Thyroid gland (tissue), 4 donors: ENCODE measurements at regions not wholly inside any gene's neighbourhood (a gene's known extent, or its start where the extent isn't known, plus 50 kb on each side); places are given as distances from the start of the nearest gene placed in this dataset.

Experiments used
- DNase-seq, 2 donors: peaks; one replicate each; pipeline ENCODE4 v3.0.0-alpha.2; 2019
- H3K27ac ChIP-seq, 3 donors: fragments of 200-600 bp; sonication (generic); 1 replicate in 2 of 3; 2 replicates in 1 of 3; pipeline ENCODE4 v1.5.1; 2016 to 2019; ENCODE audit warnings: mild to moderate bottlenecking in 1 of 3, moderate library complexity in 1 of 3
- H3K27me3 ChIP-seq: fragments of 200-600 bp; sonication (generic); one replicate; pipeline ENCODE4 v1.5.1; 2019
- H3K36me3 ChIP-seq, 2 donors: fragments of 200-600 bp; sonication (generic); one replicate each; pipeline ENCODE4 v1.5.1; 2016 to 2019
- H3K4me1 ChIP-seq, 2 donors: fragments of 200-600 bp; sonication (generic); one replicate each; pipeline ENCODE4 v1.5.1; 2017 to 2019
- H3K4me3 ChIP-seq, 3 donors: fragments of 200-600 bp; sonication (generic); replicated peaks in 1 of 3; 1 replicate in 2 of 3; 2 replicates in 1 of 3; pipeline ENCODE4 v1.5.1; 2016; ENCODE audit warnings: mild to moderate bottlenecking in 1 of 3
- H3K9me3 ChIP-seq: fragments of 200-600 bp; sonication (generic); one replicate; pipeline ENCODE4 v1.5.1; 2017
- CTCF ChIP-seq, 6 experiments: fragments of 200-600 bp in 3 of 6; fragments of 450-650 bp in 3 of 6; sonication (generic) in 3 of 6; IDR thresholded peaks; one replicate each; pipeline ENCODE4 v1.5.1; 2016 to 2019; ENCODE audit warnings: antibody characterized with exemption in 6 of 6, mild to moderate bottlenecking in 2 of 6, inconsistent platforms in 1 of 6, moderate library complexity in 1 of 6
- POLR2A ChIP-seq, 2 donors: fragments of 450-650 bp; IDR thresholded peaks; one replicate each; pipeline ENCODE4 v1.6.1; 2017; ENCODE audit warnings: antibody characterized with exemption in 2 of 2, mild to moderate bottlenecking in 2 of 2, moderate library complexity in 1 of 2
- WGBS, 2 donors: methylation state at CpG; one replicate each; pipeline ENCODE4 v1.1.5; 2017; 5-methylcytosine and 5-hydroxymethylcytosine counted together
- intact Hi-C: fragments of 100-400 bp; cut with DNase I; formaldehyde crosslinking; loops from one replicate; pipeline ENCODE4 v1.15.1; 2023

DNA sequence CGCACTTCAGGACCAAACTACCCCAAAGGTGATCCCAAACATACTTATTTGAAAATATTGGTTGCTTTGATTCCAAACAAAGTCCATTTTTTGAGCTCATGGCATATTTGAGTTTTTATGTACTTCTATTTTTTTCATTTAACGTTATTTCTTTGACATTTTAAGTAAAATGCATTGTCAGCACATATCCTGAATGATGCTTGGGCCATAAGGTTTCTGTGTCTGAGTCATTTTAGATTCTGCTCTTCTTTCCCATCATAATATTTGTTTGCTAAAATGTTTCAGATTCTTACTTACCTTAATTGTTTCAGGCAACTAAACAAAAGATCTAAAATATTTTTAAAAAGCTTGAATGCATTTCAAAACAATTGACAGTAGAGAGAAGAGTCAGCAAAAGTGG, 998.2 kb downstream of the REEP3 start:
- DNase-seq: no peak
- TF ChIP-seq POLR2A (IDR thresholded peaks at IDR 0.05): no peak
- no peak for TF ChIP-seq CTCF (IDR thresholded peaks at IDR 0.05)
- no peaks in the 10 kb centered on the region for H3K27me3 ChIP-seq
- WGBS, 2 donors: 80 to 81% methylated on average over 2 of the region's 2 CpGs
- H3K36me3 ChIP-seq: no peaks in the 10 kb centered on the region
- H3K4me1 ChIP-seq: no peaks in the 10 kb centered on the region
- H3K9me3 ChIP-seq: no peaks in the 10 kb centered on the region
- H3K27ac ChIP-seq: no peak overlapping the region
- intact Hi-C loops: no loop called here
- H3K4me3 ChIP-seq: no peak overlapping the region

DNA sequence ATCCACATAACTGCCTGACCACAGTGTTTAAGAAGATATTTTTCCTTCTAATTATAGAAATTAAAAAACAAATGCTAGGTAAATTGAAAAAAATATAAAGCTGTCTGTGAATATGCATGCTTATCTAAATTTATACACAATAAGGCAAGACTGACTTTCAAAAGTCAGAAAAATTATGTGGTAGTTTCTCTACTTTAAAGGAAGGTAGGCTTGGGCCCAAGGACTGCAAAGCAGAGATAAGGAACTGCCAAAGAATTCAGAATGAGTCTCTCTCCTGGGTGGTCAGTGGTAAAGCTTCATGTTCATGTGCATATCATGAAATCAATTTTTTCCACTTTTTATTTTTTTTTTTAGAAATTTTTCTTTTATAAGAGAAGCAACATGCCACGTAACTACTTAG, 998.6 kb downstream of the REEP3 start:
- H3K27me3 ChIP-seq: no peaks in the 10 kb centered on the region
- TF ChIP-seq POLR2A (IDR thresholded peaks at IDR 0.05) (no peak), CTCF (IDR thresholded peaks at IDR 0.05) (no peak)
- 83 to 96% methylated on average over 1 of the region's 1 CpG for WGBS, 2 donors
- no peak overlapping the region for H3K4me3 ChIP-seq
- no peak for DNase-seq
- H3K36me3 ChIP-seq: no peaks in the 10 kb centered on the region
- H3K4me1 ChIP-seq: no peaks in the 10 kb centered on the region
- H3K9me3 ChIP-seq: no peaks in the 10 kb centered on the region
- intact Hi-C loops: no loop called here
- H3K27ac ChIP-seq: no peak overlapping the region

GRCh38 chr10:64523065-64523759, 1002.0 kb downstream of the REEP3 start:
- 50 to 64% methylated on average over 4 of the region's 4 CpGs for WGBS, 2 donors
- Histone ChIP-seq H3K9me3 (no peaks in the 10 kb centered on the region), H3K36me3 (no peaks in the 10 kb centered on the region), H3K4me1 (no peaks in the 10 kb centered on the region), H3K27me3 (no peaks in the 10 kb centered on the region), H3K4me3 (no peak overlapping the region), H3K27ac (no peak overlapping the region)
- no peak for DNase-seq
- TF ChIP-seq POLR2A (IDR thresholded peaks at IDR 0.05): no peak
- TF ChIP-seq CTCF (IDR thresholded peaks at IDR 0.05): no peak
- intact Hi-C loops: no loop called here

DNA sequence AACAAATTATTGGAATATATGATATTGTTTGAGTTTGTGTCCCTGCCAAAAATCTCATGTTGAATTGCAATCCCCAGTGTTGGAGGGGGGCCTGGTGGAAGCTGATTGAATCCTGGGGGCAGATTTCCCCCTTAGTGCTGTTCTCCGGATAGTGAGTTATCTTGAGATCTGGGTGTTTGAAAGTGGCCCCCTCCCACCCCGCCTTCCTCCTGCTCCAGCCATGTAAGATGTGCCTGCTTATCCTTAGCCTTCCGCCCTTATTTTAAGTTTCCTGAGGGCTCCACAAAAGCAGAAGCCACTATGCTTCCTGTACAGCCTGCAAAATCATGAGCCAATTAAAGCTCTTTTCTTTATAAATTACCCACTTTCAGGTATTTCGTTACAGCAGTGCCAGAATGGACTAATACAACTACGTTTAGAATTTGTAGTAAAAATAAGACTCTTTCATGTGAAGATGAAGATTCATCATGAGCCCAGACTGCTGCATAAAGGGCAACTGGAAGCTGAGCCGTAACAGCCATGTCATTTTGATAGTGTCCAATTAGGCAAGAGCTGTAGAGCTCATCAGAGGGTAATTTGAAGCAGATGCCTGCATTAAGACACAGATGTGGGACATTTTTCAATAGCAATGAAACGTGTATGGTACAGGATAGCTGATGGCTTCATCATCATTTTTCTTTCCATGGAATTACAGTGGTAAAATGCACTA, 1007.2 kb downstream of the REEP3 start:
- TF ChIP-seq CTCF (IDR thresholded peaks at IDR 0.05) (no peak), POLR2A (IDR thresholded peaks at IDR 0.05) (no peak)
- Histone ChIP-seq H3K36me3 (no peaks in the 10 kb centered on the region), H3K4me3 (no peak overlapping the region), H3K27me3 (no peaks in the 10 kb centered on the region), H3K27ac (no peak overlapping the region), H3K9me3 (no peaks in the 10 kb centered on the region), H3K4me1 (no peaks in the 10 kb centered on the region)
- 75 to 76% methylated on average over 7 of the region's 7 CpGs for WGBS, 2 donors
- intact Hi-C loops: no loop called here
- DNase-seq: no peak

DNA sequence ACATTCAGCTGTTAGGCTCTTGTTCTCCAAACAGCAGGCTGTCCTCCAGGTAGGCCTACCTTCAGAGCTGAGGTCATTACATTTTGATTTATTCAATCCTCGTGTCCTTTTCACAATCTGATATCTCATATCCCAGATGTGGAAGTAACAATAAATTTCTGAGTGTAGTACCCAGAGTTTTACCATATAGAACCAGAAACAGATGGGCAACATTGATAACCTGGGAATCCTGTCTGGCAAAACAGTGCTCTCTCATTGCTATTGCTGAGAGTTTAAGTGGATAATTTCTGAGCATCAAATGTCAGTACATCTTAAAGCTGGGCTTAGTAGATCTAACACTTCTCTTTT, 1007.8 kb downstream of the REEP3 start:
- WGBS, 2 donors: 62 to 70% methylated on average over 1 of the region's 1 CpG
- Histone ChIP-seq H3K9me3 (no peaks in the 10 kb centered on the region), H3K27ac (no peak overlapping the region), H3K36me3 (no peaks in the 10 kb centered on the region), H3K4me1 (no peaks in the 10 kb centered on the region), H3K4me3 (no peak overlapping the region), H3K27me3 (no peaks in the 10 kb centered on the region)
- DNase-seq: no peak
- intact Hi-C loops: no loop called here
- TF ChIP-seq POLR2A (IDR thresholded peaks at IDR 0.05): no peak
- no peak for TF ChIP-seq CTCF (IDR thresholded peaks at IDR 0.05)
